ENCODE measurements at regions not wholly inside any gene's neighbourhood (a gene's known extent, or its start where the extent isn't known, plus 50 kb on each side); places are given as distances from the start of the nearest gene placed in this dataset.

DNA sequence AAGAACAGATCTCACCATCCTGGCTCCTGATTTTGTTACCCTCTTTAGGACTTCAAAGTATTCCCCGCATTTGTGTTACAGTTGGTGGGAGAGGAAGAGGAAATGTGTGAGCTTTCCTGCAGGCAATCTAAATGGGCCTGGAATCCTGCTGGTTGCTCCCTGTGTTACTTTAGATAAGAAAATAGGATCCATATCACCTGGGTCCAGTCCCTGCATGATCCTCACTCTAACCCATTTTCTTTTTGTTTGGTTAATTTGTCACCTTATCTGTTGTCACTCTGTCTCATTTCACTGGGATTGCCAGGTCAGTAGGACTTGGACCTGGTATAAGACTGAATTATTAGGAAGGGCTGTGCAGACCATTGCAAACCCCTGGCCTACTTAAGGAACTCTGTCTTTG is 175.9 kb upstream of the GJE1 start:
- TF ChIP-seq POLR2A (IDR thresholded peaks at IDR 0.05; ENCODE audit: extremely low read depth, insufficient read length), result no peak
- TF ChIP-seq, protein P1, sequence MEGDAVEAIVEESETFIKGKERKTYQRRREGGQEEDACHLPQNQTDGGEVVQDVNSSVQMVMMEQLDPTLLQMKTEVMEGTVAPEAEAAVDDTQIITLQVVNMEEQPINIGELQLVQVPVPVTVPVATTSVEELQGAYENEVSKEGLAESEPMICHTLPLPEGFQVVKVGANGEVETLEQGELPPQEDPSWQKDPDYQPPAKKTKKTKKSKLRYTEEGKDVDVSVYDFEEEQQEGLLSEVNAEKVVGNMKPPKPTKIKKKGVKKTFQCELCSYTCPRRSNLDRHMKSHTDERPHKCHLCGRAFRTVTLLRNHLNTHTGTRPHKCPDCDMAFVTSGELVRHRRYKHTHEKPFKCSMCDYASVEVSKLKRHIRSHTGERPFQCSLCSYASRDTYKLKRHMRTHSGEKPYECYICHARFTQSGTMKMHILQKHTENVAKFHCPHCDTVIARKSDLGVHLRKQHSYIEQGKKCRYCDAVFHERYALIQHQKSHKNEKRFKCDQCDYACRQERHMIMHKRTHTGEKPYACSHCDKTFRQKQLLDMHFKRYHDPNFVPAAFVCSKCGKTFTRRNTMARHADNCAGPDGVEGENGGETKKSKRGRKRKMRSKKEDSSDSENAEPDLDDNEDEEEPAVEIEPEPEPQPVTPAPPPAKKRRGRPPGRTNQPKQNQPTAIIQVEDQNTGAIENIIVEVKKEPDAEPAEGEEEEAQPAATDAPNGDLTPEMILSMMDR (IDR thresholded peaks at IDR 0.05; ENCODE audit: low read depth, low read length), result no peak
